HCT116 (cell line): ENCODE measurements at regions not wholly inside any gene's neighbourhood (a gene's known extent, or its start where the extent isn't known, plus 50 kb on each side); places are given as distances from the start of the nearest gene placed in this dataset.

ENCODE experiments used
- EZH2 ChIP-seq: fragments of 200-600 bp; sonication (generic); IDR thresholded peaks from 2 replicates; pipeline ENCODE4 v1.6.1; 2017; ENCODE audit warnings: antibody characterized with exemption, mixed run types
- SRF ChIP-seq: IDR thresholded peaks from 2 replicates; pipeline ENCODE4 v1.6.1; 2012; ENCODE audit warnings: low read depth
- TF ChIP-seq, protein P1 (sequence below), 3 experiments: fragments of 200-600 bp in 1 of 3; sonication (generic) in 1 of 3; IDR thresholded peaks in 2 of 3; conservative IDR thresholded peaks in 1 of 3; 2 replicates each; pipeline ENCODE4 v1.5.1; 2012 to 2017; ENCODE audit warnings: low read depth in 2 of 3, low read length in 2 of 3, antibody characterized with exemption in 1 of 3, borderline replicate concordance in 1 of 3, control low read depth in 1 of 3, mild to moderate bottlenecking in 1 of 3, mixed read lengths in 1 of 3, mixed run types in 1 of 3, moderate library complexity in 1 of 3; ENCODE audit not compliant: insufficient read depth in 1 of 3

DNA sequence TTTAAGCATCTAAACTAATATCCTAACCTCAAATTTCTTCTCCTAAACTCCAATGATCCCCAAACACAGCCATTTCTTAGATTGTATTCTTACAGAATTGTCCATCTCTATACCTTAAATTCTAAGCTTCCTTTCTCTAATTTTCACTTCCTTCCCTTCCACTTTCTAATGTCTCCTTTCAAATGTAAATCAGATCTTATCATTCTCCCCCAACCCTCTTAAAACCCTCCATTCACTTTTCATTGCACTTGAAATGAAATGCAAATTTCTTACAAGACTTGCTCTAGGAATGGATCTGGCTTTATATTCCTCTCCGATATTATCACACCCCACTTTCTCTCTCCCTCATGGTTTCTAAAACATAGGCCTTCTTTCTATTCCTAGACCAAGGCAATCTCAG is 534.6 kb downstream of the LMO4 start:
- TF ChIP-seq, protein P1, sequence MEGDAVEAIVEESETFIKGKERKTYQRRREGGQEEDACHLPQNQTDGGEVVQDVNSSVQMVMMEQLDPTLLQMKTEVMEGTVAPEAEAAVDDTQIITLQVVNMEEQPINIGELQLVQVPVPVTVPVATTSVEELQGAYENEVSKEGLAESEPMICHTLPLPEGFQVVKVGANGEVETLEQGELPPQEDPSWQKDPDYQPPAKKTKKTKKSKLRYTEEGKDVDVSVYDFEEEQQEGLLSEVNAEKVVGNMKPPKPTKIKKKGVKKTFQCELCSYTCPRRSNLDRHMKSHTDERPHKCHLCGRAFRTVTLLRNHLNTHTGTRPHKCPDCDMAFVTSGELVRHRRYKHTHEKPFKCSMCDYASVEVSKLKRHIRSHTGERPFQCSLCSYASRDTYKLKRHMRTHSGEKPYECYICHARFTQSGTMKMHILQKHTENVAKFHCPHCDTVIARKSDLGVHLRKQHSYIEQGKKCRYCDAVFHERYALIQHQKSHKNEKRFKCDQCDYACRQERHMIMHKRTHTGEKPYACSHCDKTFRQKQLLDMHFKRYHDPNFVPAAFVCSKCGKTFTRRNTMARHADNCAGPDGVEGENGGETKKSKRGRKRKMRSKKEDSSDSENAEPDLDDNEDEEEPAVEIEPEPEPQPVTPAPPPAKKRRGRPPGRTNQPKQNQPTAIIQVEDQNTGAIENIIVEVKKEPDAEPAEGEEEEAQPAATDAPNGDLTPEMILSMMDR (IDR thresholded peaks at IDR 0.05 in 2 of 3, conservative IDR thresholded peaks at IDR 0.05 in 1 of 3; ENCODE audit: borderline replicate concordance in 1 of 3, insufficient read depth in 1 of 3, low read depth in 2 of 3, low read length in 2 of 3): no peak
- TF ChIP-seq SRF (no peak), EZH2 (no peak)
